Neural cell (in vitro differentiated cells): ENCODE measurements at regions not wholly inside any gene's neighbourhood (a gene's known extent, or its start where the extent isn't known, plus 50 kb on each side); places are given as distances from the start of the nearest gene placed in this dataset.

Experiments
- EP300 ChIP-seq: fragments of 450-650 bp; conservative IDR thresholded peaks from 2 replicates; pipeline ENCODE4 v1.6.1; 2014; ENCODE audit warnings: antibody characterized with exemption, mild to moderate bottlenecking, moderate library complexity; ENCODE audit not compliant: poor library complexity, severe bottlenecking
- EZH2 ChIP-seq: fragments of 200-600, 300-800 bp; shearing (Covaris generic), sonication (generic); IDR thresholded peaks from 2 replicates; pipeline ENCODE4 v1.6.1; 2014; ENCODE audit warnings: antibody characterized with exemption, low read length, borderline replicate concordance, mild to moderate bottlenecking; ENCODE audit not compliant: insufficient read depth, poor library complexity, severe bottlenecking
- RAD21 ChIP-seq: fragments of 450-650 bp; conservative IDR thresholded peaks from 2 replicates; pipeline ENCODE4 v1.6.1; 2014; ENCODE audit warnings: antibody characterized with exemption, mild to moderate bottlenecking, moderate library complexity
- TF ChIP-seq, protein P1 (sequence below): IDR thresholded peaks from 2 replicates; pipeline ENCODE4 v1.6.1; 2012; ENCODE audit warnings: borderline replicate concordance

DNA sequence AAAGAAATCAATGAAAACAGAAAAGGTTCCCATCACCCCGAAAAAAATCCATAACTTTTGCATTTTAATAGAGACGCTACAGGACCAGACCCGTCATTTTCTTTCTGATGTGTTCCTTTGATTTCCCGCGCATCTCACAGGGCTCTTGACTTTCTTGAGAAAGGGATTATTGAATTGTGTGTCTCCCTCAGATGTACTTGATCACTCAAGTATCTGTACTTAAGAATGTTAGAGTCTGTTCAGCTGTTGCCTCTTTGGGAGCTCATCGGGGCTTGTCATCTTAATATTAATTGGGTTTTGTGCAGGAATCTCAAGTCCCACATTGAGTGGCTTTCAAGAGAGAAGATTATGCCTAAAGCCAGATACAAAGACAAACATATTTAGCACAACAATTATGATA, 606.4 kb upstream of the SALL1 start:
- TF ChIP-seq RAD21 (no peak), EP300 (no peak), EZH2 (no peak)
- TF ChIP-seq, protein P1, sequence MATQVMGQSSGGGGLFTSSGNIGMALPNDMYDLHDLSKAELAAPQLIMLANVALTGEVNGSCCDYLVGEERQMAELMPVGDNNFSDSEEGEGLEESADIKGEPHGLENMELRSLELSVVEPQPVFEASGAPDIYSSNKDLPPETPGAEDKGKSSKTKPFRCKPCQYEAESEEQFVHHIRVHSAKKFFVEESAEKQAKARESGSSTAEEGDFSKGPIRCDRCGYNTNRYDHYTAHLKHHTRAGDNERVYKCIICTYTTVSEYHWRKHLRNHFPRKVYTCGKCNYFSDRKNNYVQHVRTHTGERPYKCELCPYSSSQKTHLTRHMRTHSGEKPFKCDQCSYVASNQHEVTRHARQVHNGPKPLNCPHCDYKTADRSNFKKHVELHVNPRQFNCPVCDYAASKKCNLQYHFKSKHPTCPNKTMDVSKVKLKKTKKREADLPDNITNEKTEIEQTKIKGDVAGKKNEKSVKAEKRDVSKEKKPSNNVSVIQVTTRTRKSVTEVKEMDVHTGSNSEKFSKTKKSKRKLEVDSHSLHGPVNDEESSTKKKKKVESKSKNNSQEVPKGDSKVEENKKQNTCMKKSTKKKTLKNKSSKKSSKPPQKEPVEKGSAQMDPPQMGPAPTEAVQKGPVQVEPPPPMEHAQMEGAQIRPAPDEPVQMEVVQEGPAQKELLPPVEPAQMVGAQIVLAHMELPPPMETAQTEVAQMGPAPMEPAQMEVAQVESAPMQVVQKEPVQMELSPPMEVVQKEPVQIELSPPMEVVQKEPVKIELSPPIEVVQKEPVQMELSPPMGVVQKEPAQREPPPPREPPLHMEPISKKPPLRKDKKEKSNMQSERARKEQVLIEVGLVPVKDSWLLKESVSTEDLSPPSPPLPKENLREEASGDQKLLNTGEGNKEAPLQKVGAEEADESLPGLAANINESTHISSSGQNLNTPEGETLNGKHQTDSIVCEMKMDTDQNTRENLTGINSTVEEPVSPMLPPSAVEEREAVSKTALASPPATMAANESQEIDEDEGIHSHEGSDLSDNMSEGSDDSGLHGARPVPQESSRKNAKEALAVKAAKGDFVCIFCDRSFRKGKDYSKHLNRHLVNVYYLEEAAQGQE: no peak
